ENCODE measurements at regions not wholly inside any gene's neighbourhood (a gene's known extent, or its start where the extent isn't known, plus 50 kb on each side); places are given as distances from the start of the nearest gene placed in this dataset.
"Not testable (repeated sequence)": the region's sequence is repeated elsewhere in the genome, so short reads cannot be mapped to it uniquely, and the experiment has no call there.

- DNase-seq (ENCODE audit: low spot score), result no peak
Measured at GRCh38 chr1:213324859-213325258, 273.8 kb downstream of the RPS6KC1 start.

- no peak for DNase-seq (ENCODE audit: low spot score)
Measured at GRCh38 chr1:213325482-213325881, 274.4 kb downstream of the RPS6KC1 start.

GRCh38 chr1:213326281-213327016 lies 275.4 kb downstream of the RPS6KC1 start:
- DNase-seq (ENCODE audit: low spot score), result peak; percentile 21

GRCh38 chr1:213327017-213327667 lies 276.1 kb downstream of the RPS6KC1 start:
- peak; percentile 10 for DNase-seq (ENCODE audit: low spot score)

GRCh38 chr1:213329406-213330008 lies 278.5 kb downstream of the RPS6KC1 start:
- DNase-seq (ENCODE audit: low spot score), result no peak

- DNase-seq (ENCODE audit: low spot score), result no peak
Measured at GRCh38 chr1:213330281-213330680, 279.2 kb downstream of the RPS6KC1 start.

- no peak for DNase-seq (ENCODE audit: low spot score)
Measured at GRCh38 chr1:213331631-213332175, 280.7 kb downstream of the RPS6KC1 start.

- DNase-seq (ENCODE audit: low spot score), result no peak
Measured at GRCh38 chr1:213332491-213332890, 281.4 kb downstream of the RPS6KC1 start.

- no peak for DNase-seq (ENCODE audit: low spot score)
Measured at GRCh38 chr1:213333121-213333520, 282.1 kb downstream of the RPS6KC1 start.

- no peak for DNase-seq (ENCODE audit: low spot score)
Measured at GRCh38 chr1:213335084-213335483, 284.0 kb downstream of the RPS6KC1 start.

GRCh38 chr1:213337025-213337678 lies 286.1 kb downstream of the RPS6KC1 start:
- DNase-seq (ENCODE audit: low spot score), result no peak

GRCh38 chr1:213340593-213340992 lies 289.6 kb downstream of the RPS6KC1 start:
- no peak for DNase-seq (ENCODE audit: low spot score)

- no peak for DNase-seq (ENCODE audit: low spot score)
Measured at GRCh38 chr1:213345621-213346020, 294.6 kb downstream of the RPS6KC1 start.

- no peak for DNase-seq (ENCODE audit: low spot score)
Measured at GRCh38 chr1:213357403-213357802, 306.4 kb downstream of the RPS6KC1 start.

- not testable (repeated sequence) for DNase-seq (ENCODE audit: low spot score)
Measured at GRCh38 chr1:213358368-213358767, 307.3 kb downstream of the RPS6KC1 start.

GRCh38 chr1:213362598-213362997 lies 311.6 kb downstream of the RPS6KC1 start:
- DNase-seq (ENCODE audit: low spot score), result no peak

GRCh38 chr1:213366141-213366831 lies 315.2 kb downstream of the RPS6KC1 start:
- DNase-seq (ENCODE audit: low spot score), result no peak

GRCh38 chr1:213369465-213369864 lies 318.4 kb downstream of the RPS6KC1 start:
- DNase-seq (ENCODE audit: low spot score), result no peak

- no peak for DNase-seq (ENCODE audit: low spot score)
Measured at GRCh38 chr1:213370523-213370922, 319.5 kb downstream of the RPS6KC1 start.

GRCh38 chr1:213371525-213371846 lies 320.4 kb downstream of the RPS6KC1 start:
- no peak for DNase-seq (ENCODE audit: low spot score)

GRCh38 chr1:213371847-213372619 lies 321.0 kb downstream of the RPS6KC1 start:
- no peak for DNase-seq (ENCODE audit: low spot score)
